Mucosa of descending colon (tissue), 3 donors: ENCODE measurements at regions not wholly inside any gene's neighbourhood (a gene's known extent, or its start where the extent isn't known, plus 50 kb on each side); places are given as distances from the start of the nearest gene placed in this dataset.

ENCODE experiments used
- ATAC-seq: fragments of 200-7000 bp; cut with Tn5 transposase; one replicate; pipeline ENCODE4 v1.9.1; 2020; ENCODE audit warnings: mild to moderate bottlenecking, moderate library complexity
- DNase-seq, 3 donors: peaks; one replicate each; pipeline ENCODE4 v3.0.0-alpha.2; 2020
- H3K36me3 ChIP-seq: fragments of 200-600 bp; one replicate; pipeline ENCODE4 v1.8.0; 2021; ENCODE audit warnings: low read depth, mild to moderate bottlenecking
- H3K4me1 ChIP-seq: fragments of 200-600 bp; one replicate; pipeline ENCODE4 v1.8.0; 2021; ENCODE audit warnings: low read depth, mild to moderate bottlenecking
- H3K4me3 ChIP-seq: fragments of 200-600 bp; one replicate; pipeline ENCODE4 v1.8.0; 2021; ENCODE audit warnings: mild to moderate bottlenecking
- H3K9me3 ChIP-seq: fragments of 200-600 bp; one replicate; pipeline ENCODE4 v1.8.0; 2021; ENCODE audit warnings: mild to moderate bottlenecking
- CTCF ChIP-seq: fragments of 200-600 bp; IDR thresholded peaks from one replicate; pipeline ENCODE4 v1.8.0; 2022; ENCODE audit warnings: antibody characterized with exemption, mild to moderate bottlenecking
- intact Hi-C, 2 donors: fragments of 100-400 bp; cut with DNase I in 1 of 2; cut with micrococcal nuclease in 1 of 2; formaldehyde crosslinking; loops; one replicate each; pipeline versions ENCODE4 v1.11.0 to v1.11.1; 2022; cut with DNase I, micrococcal nuclease
- donor health status: DM: no; HTN: no; CAD: no; lungs with moderate emphysema.
- donor health status: DM: no; HTN: no; CAD: no.
- donor health status: DM: no; HTN: yes; CAD: no.

GRCh38 chr3:87052499-87053260 lies 61.7 kb upstream of the VGLL3 start:
- ATAC-seq (no peak), DNase-seq (peak in 1 of 3 donors; percentile 43)
- TF ChIP-seq CTCF, result no peak

GRCh38 chr3:87047852-87048251 lies 56.9 kb upstream of the VGLL3 start:
- Histone ChIP-seq H3K4me1 (no peaks in the 10 kb centered on the region), H3K9me3 (no peaks in the 10 kb centered on the region), H3K36me3 (no peaks in the 10 kb centered on the region), H3K4me3 (no peak overlapping the region)
- intact Hi-C loops, result no loop called here
- DNase-seq (no peak), ATAC-seq (no peak)
- no peak for TF ChIP-seq CTCF

More at GRCh38 chr3:87052499-87053260, 61.7 kb upstream of the VGLL3 start:
- intact Hi-C loops, result no loop called here
- H3K9me3 ChIP-seq, result no peaks in the 10 kb centered on the region
- no peaks in the 10 kb centered on the region for H3K36me3 ChIP-seq
- no peaks in the 10 kb centered on the region for H3K4me1 ChIP-seq
- no peak overlapping the region for H3K4me3 ChIP-seq

GRCh38 chr3:87046241-87046640 lies 55.3 kb upstream of the VGLL3 start:
- intact Hi-C loops, result no loop called here
- DNase-seq, result no peak
- Histone ChIP-seq H3K36me3 (no peaks in the 10 kb centered on the region), H3K4me3 (no peak overlapping the region), H3K4me1 (no peaks in the 10 kb centered on the region), H3K9me3 (no peaks in the 10 kb centered on the region)
- no peak for TF ChIP-seq CTCF
- ATAC-seq, result no peak

- Histone ChIP-seq H3K9me3 (no peaks in the 10 kb centered on the region), H3K4me3 (no peak overlapping the region), H3K36me3 (no peaks in the 10 kb centered on the region), H3K4me1 (no peaks in the 10 kb centered on the region)
- no peak for TF ChIP-seq CTCF
- ATAC-seq, result no peak
- intact Hi-C loops, result no loop called here
- DNase-seq, result no peak
Observed at GRCh38 chr3:87045473-87045872, 54.5 kb upstream of the VGLL3 start.

GRCh38 chr3:87044846-87045245 lies 53.9 kb upstream of the VGLL3 start:
- Histone ChIP-seq H3K9me3 (no peaks in the 10 kb centered on the region), H3K4me1 (no peaks in the 10 kb centered on the region), H3K36me3 (no peaks in the 10 kb centered on the region), H3K4me3 (no peak overlapping the region)
- DNase-seq (no peak), ATAC-seq (no peak)
- no peak for TF ChIP-seq CTCF
- intact Hi-C loops, result no loop called here
